GM18907 (cell line): ENCODE measurements at regions not wholly inside any gene's neighbourhood (a gene's known extent, or its start where the extent isn't known, plus 50 kb on each side); places are given as distances from the start of the nearest gene placed in this dataset.

Source experiments
- ATAC-seq: cut with Tn5 transposase; IDR thresholded peaks from one replicate; pipeline ENCODE4 v1.9.1; 2021; ENCODE audit warnings: mild to moderate bottlenecking, moderate library complexity; ENCODE audit not compliant: unreplicated experiment

GRCh38 chr2:120424274-120424796, 78.4 kb downstream of the INHBB start:
- no peak for ATAC-seq

- ATAC-seq = no peak
Observed at GRCh38 chr2:120425014-120425413, 79.1 kb downstream of the INHBB start.

- no peak for ATAC-seq
Observed at GRCh38 chr2:120428748-120429147, 82.8 kb downstream of the INHBB start.

GRCh38 chr2:120429586-120430500, 83.9 kb downstream of the INHBB start:
- ATAC-seq = no peak

GRCh38 chr2:120430501-120430830, 84.5 kb downstream of the INHBB start:
- no peak for ATAC-seq

- no peak for ATAC-seq
Observed at GRCh38 chr2:120430957-120431356, 85.0 kb downstream of the INHBB start.

GRCh38 chr2:120431386-120432292, 85.7 kb downstream of the INHBB start:
- no peak for ATAC-seq

GRCh38 chr2:120432293-120432975, 86.5 kb downstream of the INHBB start:
- ATAC-seq = no peak

- no peak for ATAC-seq
Observed at GRCh38 chr2:120432976-120433815, 87.3 kb downstream of the INHBB start.

GRCh38 chr2:120433816-120434290, 87.9 kb downstream of the INHBB start:
- no peak for ATAC-seq

- no peak for ATAC-seq
Observed at GRCh38 chr2:120434492-120435308, 88.8 kb downstream of the INHBB start.

- ATAC-seq = no peak
Observed at GRCh38 chr2:120435671-120436459, 89.9 kb downstream of the INHBB start.

- ATAC-seq = no peak
Observed at GRCh38 chr2:120436460-120436739, 90.5 kb downstream of the INHBB start.

GRCh38 chr2:120436885-120437603, 91.1 kb downstream of the INHBB start:
- ATAC-seq = no peak

- no peak for ATAC-seq
Observed at GRCh38 chr2:120437604-120438000, 91.7 kb downstream of the INHBB start.

- ATAC-seq = no peak
Observed at GRCh38 chr2:120438301-120439066, 92.5 kb downstream of the INHBB start.

- no peak for ATAC-seq
Observed at GRCh38 chr2:120439067-120439368, 93.1 kb downstream of the INHBB start.
